ENCODE measurements at regions not wholly inside any gene's neighbourhood (a gene's known extent, or its start where the extent isn't known, plus 50 kb on each side); places are given as distances from the start of the nearest gene placed in this dataset.

- no peak for DNase-seq
- ATAC-seq: no peak
Observed at GRCh38 chr15:91605576-91605975, 247.9 kb upstream of the SLCO3A1 start.

GRCh38 chr15:91609231-91609630 is 244.3 kb upstream of the SLCO3A1 start:
- Histone ChIP-seq H3K27ac (no peak overlapping the region), H3K27me3 (no peaks in the 10 kb centered on the region), H3K4me1 (no peaks in the 10 kb centered on the region), H3K36me3 (no peaks in the 10 kb centered on the region), H3K4me3 (no peak overlapping the region), H3K9me3 (no peaks in the 10 kb centered on the region)
- TF ChIP-seq CTCF (IDR thresholded peaks at IDR 0.05): no peak
- intact Hi-C loops (cut with DNase I): no loop called here
- DNase-seq: no peak
- ATAC-seq: peak; percentile 80

More at GRCh38 chr15:91605576-91605975, 247.9 kb upstream of the SLCO3A1 start:
- no peak overlapping the region for H3K27ac ChIP-seq
- intact Hi-C loops (cut with DNase I): no loop called here
- H3K27me3 ChIP-seq: no peaks in the 10 kb centered on the region
- H3K9me3 ChIP-seq: no peaks in the 10 kb centered on the region
- no peak for TF ChIP-seq CTCF (IDR thresholded peaks at IDR 0.05)
- H3K36me3 ChIP-seq: no peaks in the 10 kb centered on the region
- no peaks in the 10 kb centered on the region for H3K4me1 ChIP-seq
- no peak overlapping the region for H3K4me3 ChIP-seq

GRCh38 chr15:91609966-91610365 is 243.5 kb upstream of the SLCO3A1 start:
- Histone ChIP-seq H3K27ac (no peak overlapping the region), H3K9me3 (no peaks in the 10 kb centered on the region), H3K4me1 (no peaks in the 10 kb centered on the region), H3K36me3 (no peaks in the 10 kb centered on the region), H3K27me3 (no peaks in the 10 kb centered on the region), H3K4me3 (no peak overlapping the region)
- no peak for TF ChIP-seq CTCF (IDR thresholded peaks at IDR 0.05)
- ATAC-seq: no peak
- intact Hi-C loops (cut with DNase I): no loop called here
- no peak for DNase-seq

- no peak for ATAC-seq
- intact Hi-C loops (cut with DNase I): no loop called here
- Histone ChIP-seq H3K9me3 (no peaks in the 10 kb centered on the region), H3K4me1 (no peaks in the 10 kb centered on the region), H3K4me3 (no peak overlapping the region), H3K27ac (no peak overlapping the region), H3K36me3 (no peaks in the 10 kb centered on the region), H3K27me3 (no peaks in the 10 kb centered on the region)
- no peak for DNase-seq
- no peak for TF ChIP-seq CTCF (IDR thresholded peaks at IDR 0.05)
Observed at GRCh38 chr15:91611561-91612323, 241.8 kb upstream of the SLCO3A1 start.

- DNase-seq: no peak
- no peak for TF ChIP-seq CTCF (IDR thresholded peaks at IDR 0.05)
- Histone ChIP-seq H3K4me3 (no peak overlapping the region), H3K4me1 (no peaks in the 10 kb centered on the region), H3K27me3 (no peaks in the 10 kb centered on the region), H3K27ac (no peak overlapping the region), H3K9me3 (no peaks in the 10 kb centered on the region), H3K36me3 (no peaks in the 10 kb centered on the region)
- intact Hi-C loops (cut with DNase I): no loop called here
- ATAC-seq: no peak
Observed at GRCh38 chr15:91620229-91620628, 233.3 kb upstream of the SLCO3A1 start.

Measured in upper lobe of right lung (tissue), 1 donor.